GM12874 (cell line): ENCODE measurements at regions not wholly inside any gene's neighbourhood (a gene's known extent, or its start where the extent isn't known, plus 50 kb on each side); places are given as distances from the start of the nearest gene placed in this dataset.

Experiments used
- CTCF ChIP-seq: IDR thresholded peaks from 2 replicates; pipeline ENCODE4 v1.5.1; 2011; ENCODE audit warnings: low read depth, mild to moderate bottlenecking, control low read depth, low read length, moderate library complexity; ENCODE audit not compliant: insufficient read depth

DNA sequence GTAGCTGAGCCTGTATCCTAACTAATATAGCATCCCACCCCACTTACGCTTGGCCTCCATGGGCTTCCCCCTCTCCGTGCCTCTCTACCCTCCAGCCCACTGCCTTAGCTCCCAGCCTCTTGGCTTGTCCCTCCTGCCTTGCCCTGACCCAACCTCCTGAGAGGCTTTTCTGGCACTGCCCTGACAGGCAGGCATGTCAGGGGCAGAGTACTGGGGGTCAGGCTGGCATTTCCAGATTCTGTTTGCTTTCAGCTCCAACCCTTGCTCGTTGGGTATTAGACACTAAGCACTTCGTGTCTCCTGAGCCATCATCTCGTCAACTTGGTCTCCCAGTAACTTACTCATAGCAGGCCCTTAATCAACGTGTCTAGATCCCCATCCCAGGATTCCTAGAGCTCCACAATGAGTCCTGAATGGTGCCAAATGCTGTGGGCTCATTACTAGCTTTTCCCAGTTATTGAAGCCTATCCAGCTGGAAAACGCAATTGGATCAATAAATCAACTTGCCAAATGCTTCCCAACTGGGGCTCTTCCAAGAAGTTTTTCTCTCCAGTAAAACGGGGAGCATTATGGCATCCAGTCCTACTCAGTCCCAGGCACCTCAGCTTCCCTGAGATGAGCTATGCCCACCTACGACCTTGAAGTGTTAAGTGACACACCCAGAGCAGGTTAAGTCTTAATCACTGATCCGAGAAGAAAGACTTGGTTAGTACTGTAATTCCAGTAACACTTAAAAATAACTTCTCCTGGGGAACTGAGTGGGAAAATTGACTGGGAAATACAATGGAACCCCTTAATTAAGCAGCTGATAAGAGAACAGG is 78.5 kb upstream of the DLG1 start:
- TF ChIP-seq CTCF = no peak

DNA sequence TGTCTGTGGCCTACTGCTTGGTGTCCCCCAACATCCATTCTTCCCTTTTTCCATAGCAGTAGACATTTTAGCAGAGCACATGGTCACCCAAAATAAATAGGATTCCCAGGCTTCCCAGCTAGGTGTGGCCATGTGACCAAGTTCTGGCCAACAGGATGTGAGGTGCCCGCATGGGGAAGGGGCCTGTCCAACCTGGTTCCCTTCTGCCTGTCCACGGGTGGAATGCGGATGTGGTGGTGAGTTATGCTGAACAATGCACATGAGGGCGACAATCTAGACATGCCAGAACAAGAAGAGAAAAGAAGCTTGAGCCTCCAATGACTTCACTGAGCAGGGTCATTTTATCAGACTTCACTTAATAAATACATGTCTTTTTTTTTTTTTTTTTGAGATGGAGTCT is 77.6 kb upstream of the DLG1 start:
- no peak for TF ChIP-seq CTCF

DNA sequence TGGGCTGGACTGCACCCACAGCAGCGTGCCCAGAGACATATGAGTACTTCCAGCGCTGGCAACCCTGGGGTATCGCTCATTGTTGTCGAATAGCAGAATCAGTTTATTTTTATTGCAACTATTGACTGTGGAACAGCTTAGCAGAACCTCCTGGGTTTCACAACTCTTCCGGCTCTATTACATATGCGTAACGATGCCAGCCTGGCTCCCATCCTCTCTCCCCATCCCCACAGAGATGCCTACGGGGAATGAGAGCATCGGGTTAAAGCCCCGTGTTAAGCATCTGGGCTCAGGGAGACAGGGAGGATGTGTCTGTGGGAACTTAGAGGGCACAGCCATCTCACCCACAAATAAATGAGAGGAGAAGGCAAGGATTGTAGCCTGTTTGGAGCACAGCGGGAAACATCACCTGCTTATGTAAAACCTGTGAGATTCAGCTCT is 76.6 kb upstream of the DLG1 start:
- TF ChIP-seq CTCF = no peak

GRCh38 chr3:197373096-197373495 is 74.7 kb upstream of the DLG1 start:
- TF ChIP-seq CTCF = no peak

- no peak for TF ChIP-seq CTCF
Observed at GRCh38 chr3:197372047-197372661, 73.7 kb upstream of the DLG1 start.

DNA sequence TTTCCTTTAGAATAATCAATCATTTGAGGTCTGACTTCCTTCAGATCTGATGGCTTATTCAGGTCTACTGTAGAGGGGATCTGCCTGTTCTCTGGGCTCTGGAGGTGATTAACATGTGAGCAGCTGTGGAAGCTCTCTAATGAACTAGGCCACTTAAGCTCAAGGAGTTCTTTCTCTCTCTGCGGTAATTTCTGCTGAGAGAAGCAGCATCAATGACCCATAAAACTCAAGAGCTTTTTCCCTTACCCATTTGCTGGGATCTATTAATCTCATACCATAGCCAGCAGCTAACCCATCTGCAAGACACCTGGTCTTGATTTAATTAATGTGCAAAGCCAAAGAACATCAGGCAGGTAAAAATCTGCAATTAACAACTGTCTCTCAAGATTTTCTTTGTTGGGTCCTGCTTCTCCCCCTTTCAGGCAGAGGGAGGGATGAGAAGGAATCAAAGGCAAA is 73.2 kb upstream of the DLG1 start:
- no peak for TF ChIP-seq CTCF

DNA sequence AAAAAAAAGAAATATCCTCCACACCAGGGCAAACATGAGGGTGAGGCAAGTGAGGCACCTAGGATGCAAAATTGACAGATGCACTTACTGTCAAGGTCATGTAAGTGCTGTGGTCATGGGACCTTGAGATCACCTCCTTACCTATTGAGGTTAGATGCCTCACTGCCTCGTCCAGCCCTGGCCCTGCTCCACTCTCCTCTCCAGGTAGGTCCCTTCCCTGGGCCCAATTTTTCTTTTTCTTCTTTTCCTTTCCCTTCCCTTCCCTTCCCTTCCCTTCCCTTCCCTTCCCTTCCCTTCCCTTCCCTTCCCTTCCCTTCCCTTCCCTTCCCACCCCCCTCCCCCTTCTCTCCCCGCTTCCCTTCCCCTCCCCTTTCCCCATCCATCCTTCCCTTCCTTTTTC is 71.1 kb upstream of the DLG1 start:
- no peak for TF ChIP-seq CTCF
